Limb (tissue), 2 donors: ENCODE measurements at regions not wholly inside any gene's neighbourhood (a gene's known extent, or its start where the extent isn't known, plus 50 kb on each side); places are given as distances from the start of the nearest gene placed in this dataset.

Experiments used
- DNase-seq, 2 donors: peaks; one replicate each; pipeline ENCODE4 v3.0.0-alpha.2; 2016; ENCODE audit errors: extremely low spot score in 2 of 2

DNA sequence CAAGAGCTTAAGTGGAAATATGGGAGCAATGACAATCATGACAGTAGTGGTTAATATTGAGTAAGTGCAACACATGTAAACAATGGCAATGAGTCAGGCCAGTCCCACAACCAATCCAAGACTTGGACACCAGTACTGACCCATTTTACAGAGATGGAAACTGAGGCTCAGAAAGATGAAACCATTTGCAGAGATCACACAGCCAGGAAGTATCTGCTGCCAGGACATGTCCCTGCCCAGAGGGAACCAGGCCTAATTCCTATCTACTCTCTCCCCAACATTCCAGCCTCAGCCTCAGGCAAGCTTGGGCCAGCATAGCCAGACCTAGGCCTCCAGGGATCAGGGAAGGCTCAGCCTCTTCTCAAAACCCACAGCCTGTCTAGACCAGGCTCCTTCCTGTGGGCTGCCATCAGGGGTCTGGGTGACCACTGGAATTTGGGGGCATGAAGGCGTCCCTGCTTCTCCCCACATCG lies 395.1 kb downstream of the MN1 start:
- DNase-seq: no peak

DNA sequence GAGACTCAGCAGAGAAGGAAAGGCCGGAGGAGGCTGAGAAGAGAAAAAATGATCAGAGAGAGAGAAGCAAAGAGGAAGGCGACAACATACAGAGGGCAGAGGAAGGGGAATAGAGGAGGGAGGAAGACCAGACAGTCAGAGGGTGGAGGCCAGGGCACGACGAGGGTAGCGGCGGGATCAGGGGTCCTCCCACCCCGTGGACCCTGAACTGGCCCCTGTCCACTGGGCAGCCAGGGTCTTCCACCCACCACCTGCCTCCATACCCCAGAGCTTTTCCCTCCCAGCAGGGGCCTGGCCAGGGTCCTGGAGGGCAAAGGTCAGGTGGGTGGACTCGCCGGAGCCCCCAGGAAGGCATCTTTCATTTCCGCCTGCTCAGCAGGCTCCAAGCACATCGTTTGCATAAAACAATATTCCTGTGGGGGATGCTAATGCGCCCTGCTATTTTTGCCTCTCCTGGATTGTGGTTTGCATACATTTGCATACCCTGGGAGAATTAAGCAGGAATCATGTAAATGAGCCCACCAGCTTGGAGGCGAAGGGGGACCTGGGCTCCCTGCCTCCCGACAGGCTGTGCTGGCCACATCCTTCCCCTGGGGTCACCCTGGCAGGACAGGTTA lies 394.1 kb downstream of the MN1 start:
- no peak for DNase-seq

DNA sequence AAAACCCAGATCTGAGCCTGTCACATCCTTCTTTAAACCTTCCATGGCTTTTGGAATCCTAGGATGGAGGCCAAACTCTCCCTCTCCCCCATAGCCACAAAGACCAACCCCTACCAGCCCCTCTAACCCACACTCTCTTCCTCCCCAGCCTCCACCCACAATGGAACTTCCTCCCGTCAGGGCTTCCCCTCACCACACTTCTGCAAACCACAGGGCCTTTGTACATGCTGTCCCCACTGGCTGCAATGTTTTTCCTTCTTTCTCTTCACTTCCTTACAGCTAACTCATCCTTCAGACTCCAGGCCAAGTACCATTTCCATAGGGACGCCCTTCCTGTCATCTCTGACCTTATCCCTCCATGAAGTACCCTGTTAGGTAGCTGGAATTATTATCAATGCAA lies 393.5 kb downstream of the MN1 start:
- DNase-seq: no peak

DNA sequence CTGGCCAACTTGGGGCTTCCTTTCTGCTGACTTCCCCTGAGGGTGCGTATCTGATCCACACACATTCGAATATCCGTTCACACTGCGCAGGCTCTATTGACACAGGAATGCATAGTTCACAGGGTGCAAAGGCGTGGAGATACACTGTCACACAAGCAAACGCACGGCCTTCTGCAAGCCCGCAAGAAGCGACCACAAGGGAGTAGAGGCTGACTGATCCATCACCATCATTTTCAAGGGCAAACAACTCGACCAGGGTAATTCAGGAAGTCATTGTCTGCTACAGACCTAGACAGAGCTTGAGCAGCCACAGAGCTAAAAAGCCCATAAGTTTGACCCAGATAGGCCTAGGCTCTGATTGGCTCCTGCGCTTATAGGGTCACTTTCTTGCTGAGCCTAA lies 392.3 kb downstream of the MN1 start:
- no peak for DNase-seq

DNA sequence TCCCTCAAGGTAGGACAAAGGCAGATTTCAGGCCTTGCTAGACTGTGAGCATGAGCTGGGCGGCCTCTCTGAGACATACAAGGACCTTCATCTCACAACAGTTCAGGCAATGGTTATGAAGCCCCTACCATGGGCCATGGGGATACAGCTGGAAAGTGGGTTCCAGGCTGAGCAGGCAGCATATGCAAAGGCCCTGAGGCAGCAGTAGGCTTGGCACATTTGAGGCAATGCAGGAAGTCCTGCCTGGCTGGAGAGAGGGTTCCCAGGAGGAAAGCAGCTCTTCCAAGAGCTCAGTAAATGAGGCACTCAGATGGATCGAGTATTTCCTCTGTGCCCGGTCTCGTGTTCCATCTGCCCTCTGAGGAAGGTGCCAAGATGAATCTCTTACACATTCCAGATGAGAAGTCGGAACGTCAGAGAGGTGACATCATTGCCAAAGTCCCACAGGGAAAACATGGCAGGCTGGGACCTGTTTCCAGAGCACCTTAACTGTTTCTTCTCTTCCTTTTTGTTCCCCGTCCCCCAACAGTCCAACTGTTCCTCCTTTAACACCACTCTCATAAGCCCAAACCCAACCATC lies 388.6 kb downstream of the MN1 start:
- DNase-seq: no peak

DNA sequence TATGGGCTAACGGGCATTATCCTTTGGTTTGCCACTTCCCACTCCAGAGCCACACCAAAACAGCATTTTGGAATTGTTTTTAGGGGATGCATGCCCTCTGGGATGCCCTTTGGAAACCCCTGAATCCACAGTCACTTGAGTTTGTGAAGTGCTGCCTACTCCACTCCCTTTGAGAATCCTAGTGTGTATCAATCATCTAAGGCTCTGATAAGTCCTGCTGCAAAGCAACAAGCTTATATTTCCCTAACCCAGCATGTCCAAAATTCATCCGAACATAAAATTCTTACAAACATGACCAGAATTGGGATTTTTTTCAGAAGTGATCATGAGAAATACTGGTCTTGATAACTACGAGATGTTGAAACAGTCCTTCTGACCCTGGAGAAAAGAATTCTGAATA lies 387.9 kb downstream of the MN1 start:
- no peak for DNase-seq

DNA sequence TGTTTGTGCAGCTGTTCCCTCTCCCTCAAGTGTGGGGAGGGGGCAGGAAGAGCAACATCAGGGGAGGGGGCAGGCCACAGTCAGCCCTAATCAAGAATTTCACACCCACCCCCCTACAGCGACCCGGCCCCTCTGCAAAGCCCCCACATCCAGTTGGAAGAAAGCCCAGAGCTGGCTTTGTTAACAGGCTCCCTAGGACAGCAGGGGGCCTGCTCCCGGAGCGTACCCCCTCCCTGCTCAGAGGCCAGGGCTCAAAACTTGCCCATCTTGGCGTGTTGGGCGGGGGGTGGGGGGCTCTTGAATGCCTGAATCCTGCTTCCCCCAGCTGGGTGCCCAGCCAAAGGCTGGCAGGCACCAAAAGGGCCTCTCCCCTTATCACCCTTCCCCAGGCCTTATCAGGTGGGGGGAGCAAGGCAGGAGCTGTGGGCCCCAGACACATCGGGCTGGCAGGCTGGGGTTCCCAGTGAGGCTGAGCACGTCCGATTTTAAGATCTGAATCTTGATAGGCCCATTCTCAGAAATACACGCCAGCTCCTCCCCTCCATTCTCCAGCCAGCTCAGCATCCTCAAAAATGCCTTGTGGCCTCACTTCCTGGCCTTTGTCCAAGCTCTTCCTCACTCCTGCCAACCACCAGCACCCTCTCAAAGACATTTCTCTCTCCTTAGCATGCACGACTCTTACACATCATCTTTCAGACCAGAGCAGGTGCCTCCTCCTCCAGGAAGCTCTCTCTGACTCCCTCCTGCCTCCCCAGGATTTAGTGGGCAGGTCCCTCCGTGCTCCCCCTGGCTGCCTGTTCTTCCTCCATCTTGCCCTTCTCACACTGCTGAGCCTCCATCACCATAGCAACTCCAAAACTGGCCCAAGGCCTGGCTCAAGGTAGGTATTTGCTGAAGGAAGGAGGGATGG lies 384.8 kb downstream of the MN1 start:
- DNase-seq: peak; percentile 51 to 73

DNA sequence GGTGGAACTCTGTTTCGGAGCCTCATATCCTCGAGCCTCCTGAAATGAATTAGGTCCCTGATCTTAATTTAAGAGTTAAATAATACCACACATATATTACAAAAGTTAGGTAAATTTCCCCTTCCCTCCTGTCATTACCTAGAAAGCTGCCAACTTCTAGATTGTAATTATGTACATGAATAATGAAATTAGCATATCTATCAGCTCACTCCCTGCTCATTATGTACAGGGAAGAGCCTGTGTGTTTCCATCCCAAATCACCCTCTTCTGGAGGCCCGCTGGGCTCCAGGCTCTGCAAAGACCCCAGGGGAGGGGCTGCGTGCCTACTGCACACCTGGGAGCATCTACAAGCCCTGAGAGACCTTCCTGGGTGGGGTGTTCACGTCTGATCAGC lies 384.1 kb downstream of the MN1 start:
- DNase-seq: no peak

DNA sequence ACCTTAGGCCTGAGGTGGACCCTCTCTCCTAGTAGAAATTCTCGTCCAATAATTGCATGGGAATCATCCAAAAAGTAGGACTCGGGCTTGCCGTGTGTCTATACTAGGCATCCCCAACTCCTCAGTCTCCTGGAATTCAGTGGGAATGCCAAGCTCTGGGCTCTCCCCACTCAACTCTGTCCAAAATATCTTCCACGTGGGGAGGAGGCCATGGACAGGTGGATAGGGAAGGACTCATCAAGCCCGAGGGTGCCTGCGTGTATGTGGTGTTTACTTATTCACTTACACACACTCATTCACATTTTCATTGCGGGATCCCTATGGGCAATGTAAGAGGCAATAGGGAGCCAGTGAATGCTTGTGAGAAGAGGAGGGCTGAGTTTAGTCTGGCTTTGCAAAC lies 383.3 kb downstream of the MN1 start:
- DNase-seq: no peak

DNA sequence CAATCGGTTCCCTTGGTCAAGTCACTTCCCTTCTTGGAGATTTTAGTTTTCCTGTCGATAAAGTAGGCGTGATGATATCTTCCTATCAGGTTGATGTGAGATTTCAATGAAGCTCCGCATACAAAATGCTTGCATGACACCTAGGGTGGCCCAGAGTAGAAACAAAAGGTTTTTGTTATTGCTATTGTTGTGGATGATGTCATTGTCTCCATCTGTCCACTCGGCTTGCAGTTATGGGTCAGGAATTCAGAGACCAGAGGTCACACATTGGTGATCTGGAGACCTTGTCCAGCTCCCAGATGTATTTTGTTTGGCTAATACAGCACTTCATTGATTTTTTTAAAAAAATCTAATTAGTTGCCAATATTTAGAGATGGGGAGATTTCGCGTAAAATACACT lies 382.1 kb downstream of the MN1 start:
- no peak for DNase-seq

DNA sequence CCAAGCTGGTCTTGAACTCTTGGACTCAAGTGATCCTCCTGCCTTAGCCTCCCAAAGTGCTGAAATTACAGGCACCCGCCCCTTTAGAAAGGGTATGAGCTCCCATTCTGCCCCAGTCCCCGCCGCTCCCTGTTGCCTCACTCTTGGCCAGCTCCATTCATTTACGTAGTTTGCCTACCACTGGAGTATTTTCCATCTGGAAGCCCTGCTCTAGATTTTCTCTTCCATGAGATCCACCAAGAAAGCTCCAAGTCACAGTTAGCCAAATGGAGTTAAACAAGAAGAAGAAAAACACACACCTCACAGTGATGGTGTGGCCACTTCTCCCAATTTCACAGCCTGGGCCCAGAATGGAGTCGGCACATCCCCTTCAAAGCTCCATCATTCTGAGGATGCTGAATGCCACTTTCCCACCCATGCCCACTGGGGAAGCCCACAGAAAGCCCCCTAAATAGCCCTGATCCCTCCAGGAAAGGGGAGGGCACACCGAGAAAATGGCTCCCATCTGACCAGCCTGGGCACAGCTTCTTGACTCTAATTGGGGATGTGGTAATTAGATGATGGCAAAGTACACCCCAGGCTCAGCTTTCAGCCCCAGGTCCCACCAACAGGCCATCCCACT lies 381.2 kb downstream of the MN1 start:
- DNase-seq: peak in 1 of 2 donors; percentile 10

DNA sequence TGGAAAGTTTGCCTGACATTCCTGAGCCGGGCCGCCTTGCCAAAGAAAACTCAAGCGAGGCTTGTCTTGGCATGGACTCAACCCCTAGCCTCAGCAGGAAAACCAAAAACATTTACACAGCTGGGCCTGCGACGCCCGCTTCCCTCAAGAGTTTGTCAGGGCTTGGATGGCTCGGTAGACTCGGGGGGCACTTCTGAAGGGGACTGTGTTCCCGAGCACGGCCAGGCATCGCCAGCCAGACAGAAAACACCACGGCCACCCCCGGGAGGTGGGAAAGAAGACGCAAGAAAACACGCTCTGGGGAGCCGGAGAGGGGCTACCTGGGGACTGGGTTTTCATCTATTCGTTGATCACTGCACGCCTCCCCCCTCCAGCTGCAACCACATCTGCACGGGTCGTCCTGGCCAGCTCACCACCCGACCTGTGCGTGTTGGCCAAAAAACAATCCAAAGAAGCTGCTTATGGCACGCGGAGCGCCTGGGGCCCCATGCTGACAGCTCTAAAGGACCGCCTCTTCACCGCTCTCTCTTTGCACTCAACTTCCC lies 380.7 kb downstream of the MN1 start:
- DNase-seq: peak; percentile 89 to 94

DNA sequence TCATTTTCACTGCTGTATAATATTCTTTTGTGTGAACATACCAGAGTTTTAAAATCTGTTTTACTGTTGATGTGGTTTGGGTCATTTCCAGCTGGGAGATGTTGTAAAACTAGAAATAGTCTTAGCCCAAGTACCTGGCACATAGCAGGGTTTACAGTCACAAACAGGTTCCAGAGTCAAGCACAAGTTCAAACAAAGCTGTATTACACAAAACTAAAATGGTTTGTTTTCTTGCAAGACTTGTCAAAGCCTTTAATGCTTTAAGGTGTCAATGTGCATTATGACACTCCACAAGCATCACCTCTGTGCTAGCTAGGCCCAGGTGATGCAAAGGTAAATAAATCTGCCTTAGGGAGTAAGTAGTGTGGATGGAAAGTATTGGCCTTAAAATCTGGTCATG lies 379.1 kb downstream of the MN1 start:
- no peak for DNase-seq

DNA sequence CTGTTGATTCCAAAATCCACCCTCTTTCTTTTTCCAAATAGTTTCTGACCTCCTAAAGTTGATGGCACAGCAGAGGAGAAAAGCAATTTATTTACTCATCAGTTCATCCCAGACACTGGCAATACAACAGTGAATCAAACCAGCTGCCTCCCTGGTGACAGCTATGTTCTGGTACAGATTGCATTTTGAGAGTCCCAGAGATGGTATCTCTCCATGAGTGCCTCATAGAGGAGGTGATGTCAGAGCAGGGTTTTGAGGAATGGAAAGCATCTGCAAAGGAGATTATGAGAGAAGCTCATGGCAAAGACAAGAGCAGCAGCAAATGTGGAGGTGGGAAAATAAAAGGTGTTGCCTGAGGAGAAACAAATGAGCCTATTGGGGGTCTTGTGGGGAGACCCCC lies 377.2 kb downstream of the MN1 start:
- no peak for DNase-seq

DNA sequence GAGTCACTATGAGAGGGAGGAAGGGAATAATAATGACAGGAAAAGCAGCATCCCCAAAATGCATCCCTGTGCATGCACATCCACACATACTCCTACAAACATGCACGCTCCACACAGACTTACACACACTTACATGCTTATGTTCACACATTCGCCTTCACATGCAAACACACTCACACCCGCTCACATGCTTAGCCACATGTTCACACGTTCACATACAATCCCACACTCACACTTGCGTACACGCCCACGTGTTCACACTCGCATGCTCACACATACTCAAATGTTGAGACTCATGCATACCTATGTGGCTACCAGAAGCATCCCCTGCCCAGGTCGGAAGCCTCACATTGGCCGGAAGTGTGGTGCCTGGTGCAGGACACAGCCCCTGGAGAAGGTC lies 372.1 kb downstream of the MN1 start:
- no peak for DNase-seq

DNA sequence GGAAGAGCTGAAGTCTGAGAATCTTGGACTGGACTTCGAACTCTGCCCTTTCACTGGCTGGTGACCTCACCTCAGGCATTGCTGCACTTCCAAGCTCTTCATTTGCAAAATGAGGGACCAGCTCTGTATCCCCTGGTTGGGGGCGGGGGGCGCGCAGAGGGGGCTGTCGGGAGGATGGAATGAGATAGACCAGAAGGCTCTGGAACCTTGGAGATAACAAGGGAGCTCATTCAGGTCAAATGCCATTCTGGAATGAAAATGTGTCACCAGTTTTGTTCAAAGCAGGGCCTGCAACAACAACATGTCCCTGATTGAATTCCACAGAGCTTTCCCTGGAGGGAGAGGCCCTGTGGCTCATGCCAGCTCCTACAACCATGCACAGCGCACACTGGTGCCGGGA lies 370.5 kb downstream of the MN1 start:
- no peak for DNase-seq

DNA sequence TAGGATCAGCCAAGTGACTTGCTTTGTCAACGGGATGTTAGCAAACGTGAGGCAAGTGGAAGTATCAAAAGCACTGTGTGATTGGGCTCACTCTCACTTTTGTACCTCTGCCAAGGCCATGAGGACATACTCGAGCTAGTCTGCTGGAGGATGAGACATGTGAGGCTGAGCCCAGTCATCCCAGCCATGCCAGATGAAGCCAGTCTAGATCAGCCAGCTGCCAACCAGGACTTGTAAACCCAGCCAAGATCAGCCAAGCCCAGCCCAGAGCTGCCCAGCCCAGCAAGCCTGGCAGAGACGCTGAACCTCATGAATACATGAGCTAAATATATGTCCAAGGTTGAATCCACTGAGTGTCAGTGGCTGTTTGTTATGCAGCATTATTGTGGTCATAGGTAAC lies 369.7 kb downstream of the MN1 start:
- no peak for DNase-seq

DNA sequence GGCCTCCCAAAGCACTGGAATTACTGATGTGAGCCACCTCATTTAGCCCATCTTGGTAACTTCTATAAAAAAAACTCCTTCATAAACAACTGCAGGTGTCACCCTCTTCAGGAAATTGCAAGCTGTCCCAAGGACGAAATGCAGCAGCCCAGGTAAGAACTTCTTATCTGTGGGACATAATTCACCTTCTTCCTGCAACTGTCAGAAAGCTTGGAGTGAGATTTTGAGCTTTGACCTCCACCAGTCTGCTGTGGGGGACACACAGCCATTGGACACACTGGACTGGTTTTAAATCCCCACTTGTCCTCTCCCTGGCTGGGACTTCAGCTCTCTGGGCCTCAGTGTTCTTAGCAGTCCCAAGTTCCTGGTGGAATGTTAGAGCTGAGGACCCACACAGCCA lies 368.5 kb downstream of the MN1 start:
- no peak for DNase-seq

DNA sequence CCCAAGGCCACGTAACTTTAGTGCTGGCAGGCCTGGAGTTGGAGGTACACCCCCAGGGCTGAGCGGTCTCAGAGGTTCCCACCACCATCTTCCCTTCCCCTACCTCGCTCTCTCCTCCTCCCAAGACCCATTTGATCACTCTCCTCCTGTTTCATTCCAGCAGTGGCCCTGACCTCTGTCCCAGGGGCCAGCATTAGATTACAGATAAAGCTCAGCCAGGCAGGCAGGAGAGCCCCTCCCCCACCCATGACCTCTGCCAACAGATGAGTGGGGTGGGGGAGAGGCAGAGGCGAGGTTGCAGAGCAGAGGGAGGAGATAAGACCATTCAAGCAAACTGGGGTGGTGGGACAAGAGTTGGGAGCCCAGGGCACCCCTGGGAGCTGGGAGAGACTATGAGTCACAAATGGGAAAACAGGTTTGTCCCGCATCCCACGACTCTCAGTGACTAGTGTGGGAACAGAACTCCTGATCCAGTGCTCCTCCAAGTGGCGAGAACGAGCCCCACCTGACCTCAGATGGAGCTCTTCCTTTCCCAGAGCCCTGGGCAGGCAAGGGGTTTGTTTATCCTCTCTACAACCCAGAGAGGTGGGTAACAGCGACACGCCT lies 367.9 kb downstream of the MN1 start:
- DNase-seq: no peak

DNA sequence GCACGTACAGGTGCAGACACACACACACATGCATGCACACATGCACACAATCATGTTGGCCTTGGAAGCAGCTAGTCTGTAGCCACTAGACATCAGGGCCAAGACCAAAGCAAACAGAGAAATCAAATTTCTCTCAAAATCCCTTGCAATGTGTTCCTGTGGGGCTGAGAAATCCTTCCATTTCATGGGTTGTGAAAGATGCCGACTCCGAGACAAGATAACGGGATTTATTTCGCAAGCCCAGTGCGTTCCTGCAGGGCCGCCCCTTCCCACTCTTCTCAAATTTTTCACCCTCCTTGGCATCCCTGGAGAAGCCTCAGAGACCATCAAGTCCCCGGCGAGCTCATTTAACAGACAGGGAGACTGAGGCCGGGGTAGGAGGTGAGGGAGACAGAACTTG lies 366.7 kb downstream of the MN1 start:
- no peak for DNase-seq

DNA sequence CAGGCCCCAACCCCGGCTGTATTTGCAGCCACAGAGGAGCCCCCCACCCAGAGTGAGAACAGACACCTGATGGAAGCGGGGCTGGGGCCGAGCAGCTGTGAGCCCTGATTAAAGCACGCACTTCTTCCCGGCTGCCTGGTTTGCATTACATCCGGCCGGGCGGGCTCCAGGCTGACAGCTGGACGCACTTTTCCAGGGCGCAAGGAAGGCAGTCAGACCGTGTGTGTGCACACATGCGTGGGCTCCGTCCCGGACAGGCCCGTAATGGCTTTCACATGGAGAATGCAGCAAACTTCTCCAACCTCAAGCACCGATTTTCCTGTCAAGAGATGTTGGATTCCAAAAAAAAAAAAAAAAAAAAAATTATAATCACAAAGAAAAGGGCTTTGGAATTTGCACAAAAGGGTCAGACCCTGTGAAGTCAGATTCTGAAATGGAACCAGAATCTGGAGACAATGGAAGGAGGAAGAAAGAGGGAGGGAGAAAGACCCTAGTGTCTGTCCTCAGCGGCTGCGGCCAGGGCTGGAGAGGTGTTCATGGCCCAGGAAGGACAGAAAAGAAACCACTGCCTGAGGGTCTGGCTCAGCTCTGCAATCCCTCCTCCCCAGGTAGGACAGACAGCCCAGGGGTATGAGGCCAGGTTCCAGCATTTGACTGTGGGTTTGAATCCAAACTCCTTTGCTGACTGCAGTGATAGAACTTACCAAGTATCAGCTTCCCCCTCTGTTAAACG lies 365.5 kb downstream of the MN1 start:
- DNase-seq: peak; percentile 81
